HPDE6-E6E7 (cell line): ENCODE measurements at regions not wholly inside any gene's neighbourhood (a gene's known extent, or its start where the extent isn't known, plus 50 kb on each side); places are given as distances from the start of the nearest gene placed in this dataset.
"Not testable (repeated sequence)": the region's sequence is repeated elsewhere in the genome, so short reads cannot be mapped to it uniquely, and the experiment has no call there.

Source experiments
- DNase-seq: peaks from one replicate; pipeline ENCODE4 v3.0.0; 2011; ENCODE audit warnings: missing footprints; ENCODE audit errors: extremely low spot score

DNA sequence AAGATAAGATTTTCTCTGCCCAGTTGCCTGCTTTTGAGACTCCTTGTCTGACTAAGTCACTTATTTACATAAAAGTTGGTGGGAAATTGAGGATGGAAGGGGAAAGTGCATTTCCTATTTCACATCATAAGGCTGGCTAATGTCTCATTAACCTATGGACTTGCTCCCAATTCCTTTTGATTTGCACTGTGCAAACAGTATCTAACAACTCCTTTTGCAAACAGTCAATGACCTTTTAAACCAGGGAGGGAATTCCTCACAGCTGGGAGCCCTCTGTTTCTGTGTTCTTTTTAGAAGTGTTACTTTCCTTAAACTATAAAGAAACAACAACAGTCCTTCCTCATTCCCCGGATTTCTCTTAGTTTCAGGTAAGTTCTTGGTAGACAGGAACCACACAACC is 272.8 kb downstream of the RND3 start:
- no peak for DNase-seq

DNA sequence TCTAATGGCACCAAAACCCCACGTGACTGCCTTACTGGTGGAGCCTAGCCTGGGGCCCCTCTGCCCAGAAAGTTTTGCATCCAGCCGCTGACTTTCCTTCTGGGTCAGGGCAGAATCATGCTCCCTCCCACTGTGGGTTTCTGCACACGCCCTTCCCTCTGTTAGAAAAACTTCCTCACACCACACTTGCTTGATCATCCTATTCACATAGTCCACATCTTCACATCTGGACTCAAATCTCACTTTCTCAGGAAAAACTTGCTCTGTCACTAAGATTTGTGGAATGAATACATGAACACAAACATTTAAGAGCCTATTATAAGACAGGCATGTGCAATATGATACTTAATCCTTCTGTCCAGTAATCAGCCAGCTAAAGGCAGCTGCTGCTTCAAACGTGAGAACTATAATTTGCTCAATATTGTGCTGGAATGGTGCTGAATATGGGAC is 274.7 kb downstream of the RND3 start:
- DNase-seq: no peak

DNA sequence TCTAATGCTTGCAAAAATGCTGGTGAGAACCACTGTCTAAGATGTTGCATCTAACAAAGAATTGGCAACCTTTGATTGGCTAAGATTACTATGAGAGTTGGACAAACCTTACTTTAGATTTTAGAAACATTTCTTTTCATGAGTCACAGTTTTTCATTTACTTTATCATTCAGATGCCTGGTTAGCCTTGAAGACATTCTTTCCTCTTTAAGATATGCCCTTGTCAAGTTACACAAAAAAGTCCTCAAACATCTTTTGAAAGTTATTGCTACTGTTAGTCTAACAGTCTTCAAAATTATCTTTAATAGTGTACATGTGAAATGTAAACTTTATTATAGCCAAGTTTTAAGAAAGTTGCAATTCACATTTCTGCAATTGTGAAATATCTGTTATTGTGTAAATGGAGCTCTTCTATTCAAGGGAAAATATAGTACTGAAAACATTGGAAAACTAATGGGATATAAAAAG is 276.3 kb downstream of the RND3 start:
- no peak for DNase-seq

- no peak for DNase-seq
Measured at GRCh38 chr2:150209746-150210145, 277.7 kb downstream of the RND3 start.

DNA sequence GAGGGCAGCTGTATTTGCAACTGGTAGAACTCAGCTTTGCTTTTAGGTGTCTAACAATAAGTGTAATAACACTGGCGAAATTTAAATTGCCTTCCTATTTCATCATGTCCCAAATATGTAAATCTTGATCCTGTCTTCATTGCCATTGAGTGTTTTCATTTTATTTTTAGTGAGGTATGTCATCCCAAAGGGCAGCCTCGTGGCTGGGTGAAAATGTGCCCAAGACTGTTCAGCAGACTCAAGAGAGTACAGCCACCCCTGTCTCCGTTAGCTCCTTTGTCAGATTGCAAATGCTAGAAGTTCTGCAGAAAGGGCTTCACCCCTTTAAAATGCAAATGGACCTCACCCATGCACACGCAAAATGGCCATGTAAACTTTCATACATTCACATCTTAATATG is 278.8 kb downstream of the RND3 start:
- no peak for DNase-seq

DNA sequence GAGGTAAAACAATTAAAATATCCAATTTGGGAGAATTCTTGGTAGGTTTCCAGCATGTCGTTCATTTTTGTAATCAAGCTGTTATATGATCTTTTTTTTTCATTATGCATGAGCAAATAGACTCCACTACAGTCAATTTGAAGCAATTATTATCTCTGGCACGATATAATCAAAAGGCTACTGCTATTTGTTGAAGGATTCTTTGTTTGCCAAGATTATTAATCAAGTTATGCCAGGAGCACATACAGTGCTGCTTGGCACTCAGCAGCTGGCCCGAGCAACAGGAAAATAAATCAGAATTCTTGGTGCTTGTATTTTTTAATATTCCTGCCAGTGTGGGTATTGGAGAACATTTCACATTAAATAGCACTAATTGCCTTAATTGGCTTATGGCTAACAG is 279.5 kb downstream of the RND3 start:
- DNase-seq: no peak

DNA sequence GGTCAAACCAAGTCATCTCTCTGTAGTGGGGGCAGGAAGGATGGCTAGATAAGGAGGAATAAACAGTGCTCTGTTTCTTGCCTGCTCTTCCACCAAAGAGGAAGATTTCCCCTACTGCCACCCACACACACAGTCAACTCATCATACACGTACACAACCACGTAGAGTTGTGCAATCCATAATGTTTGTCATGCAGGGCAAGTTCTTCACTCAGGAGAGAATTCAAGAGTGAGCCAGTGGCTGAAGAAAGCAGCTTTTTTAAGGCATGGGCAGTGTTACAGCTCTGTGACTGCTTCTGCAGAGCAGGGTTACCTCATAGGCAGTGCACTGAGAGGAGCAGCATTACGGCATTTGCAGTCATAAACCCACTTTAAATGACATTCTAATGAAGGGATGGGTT is 283.0 kb downstream of the RND3 start:
- no peak for DNase-seq

DNA sequence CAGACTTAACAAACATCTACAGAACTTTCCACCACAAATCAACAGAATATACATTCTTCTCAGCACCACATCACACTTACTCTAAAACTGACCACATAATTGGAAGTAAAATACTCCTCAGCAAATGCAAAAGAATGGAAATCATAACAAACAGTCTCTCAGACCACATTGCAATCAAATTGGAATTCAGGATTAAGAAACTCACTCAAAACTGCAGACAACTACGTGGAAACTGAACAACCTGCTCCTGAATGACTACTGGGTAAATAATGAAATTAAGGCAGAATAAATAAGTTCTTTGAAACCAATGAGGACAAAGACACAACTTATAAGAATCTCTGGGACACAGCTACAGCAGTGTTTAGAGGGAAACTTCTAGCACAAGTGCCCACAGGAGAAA is 292.7 kb downstream of the RND3 start:
- not testable (repeated sequence) for DNase-seq

DNA sequence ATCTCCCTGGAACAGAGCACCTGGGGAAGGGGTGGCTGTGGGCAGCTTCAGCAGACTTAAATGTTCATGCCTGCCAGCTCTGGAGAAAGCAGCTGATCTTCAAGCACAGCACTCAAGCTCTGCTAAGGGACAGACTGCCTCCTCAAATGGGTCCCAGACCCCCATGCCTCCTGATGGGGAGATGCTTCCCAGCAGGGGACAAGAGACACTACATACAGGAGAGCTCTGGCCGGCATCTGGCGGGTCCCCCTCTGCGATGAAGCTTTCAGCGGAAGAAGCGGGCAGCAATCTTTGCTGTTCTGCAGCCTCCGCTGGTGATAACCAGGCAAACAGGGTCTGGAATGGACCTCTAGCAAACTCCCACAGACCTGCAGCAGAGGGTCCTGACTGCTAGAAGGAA is 294.8 kb downstream of the RND3 start:
- no peak for DNase-seq

DNA sequence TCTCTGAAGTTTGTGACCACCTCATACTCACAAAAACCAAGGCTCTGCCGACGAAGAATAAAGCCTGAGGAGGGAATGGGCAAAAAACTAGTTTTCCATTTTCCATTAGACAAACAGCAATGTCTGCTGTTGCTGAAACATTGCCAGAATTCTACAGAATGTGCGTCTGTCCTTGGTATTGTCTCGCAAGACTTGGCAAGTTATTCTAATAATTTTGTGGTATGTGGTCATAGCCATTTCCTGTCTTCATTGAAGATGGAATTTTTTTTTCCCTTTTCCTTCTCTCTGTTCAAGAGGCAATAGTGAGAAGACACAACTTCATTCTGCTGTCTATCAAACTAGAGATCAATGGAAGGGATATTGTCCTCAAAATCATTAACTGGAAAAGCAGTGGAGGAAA is 296.1 kb downstream of the RND3 start:
- DNase-seq: no peak

- DNase-seq: no peak
Measured at GRCh38 chr2:150190546-150190945, 296.9 kb downstream of the RND3 start.

DNA sequence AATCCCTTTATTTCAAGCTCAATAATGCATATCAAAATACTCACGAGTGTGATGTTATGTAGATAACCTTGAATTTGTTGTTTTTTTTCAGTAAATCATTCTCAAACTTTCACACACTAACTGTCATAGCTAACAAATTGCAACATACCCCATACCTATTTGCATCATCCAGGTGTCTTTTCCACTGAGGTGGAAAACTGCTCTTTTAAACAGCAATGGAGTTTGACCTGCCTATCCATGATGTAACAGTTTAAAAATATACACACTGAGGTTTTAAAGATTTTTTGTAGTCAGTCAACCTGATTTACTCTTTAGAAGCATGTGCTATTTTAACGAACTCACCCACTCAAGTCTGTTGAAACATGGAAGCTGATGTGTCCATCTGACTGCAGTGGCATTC is 298.7 kb downstream of the RND3 start:
- DNase-seq: no peak

- no peak for DNase-seq
Measured at GRCh38 chr2:150188177-150188576, 299.3 kb downstream of the RND3 start.

DNA sequence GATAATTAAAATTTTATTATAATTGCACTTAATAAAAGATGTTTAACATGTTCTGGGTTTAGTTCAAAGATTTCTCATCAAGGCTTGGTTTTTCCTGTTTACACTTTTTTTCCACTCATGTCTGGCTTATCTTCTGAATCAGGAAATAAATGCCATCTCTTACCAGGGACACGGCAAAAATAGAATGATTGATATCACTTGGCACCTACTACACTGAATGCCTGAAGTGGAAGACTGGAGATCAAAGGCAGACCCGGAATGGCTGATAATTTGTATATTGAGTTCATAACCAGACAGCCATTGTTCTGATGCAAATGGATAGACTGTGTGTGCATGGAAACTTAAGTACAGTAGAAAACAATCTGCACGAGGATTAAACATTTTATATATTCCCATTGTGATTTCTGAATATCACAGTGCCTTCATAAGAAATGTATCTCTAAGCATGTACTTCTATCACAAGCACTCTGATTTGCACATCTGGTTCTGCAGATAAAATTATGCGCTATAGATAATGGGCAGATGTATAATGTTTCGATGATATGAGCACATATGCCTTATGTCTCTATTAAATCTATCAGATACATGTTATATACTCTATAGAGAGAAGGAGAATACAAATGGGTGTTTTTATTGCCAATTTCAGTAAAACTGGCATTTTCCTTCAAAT is 304.8 kb downstream of the RND3 start:
- DNase-seq: no peak

DNA sequence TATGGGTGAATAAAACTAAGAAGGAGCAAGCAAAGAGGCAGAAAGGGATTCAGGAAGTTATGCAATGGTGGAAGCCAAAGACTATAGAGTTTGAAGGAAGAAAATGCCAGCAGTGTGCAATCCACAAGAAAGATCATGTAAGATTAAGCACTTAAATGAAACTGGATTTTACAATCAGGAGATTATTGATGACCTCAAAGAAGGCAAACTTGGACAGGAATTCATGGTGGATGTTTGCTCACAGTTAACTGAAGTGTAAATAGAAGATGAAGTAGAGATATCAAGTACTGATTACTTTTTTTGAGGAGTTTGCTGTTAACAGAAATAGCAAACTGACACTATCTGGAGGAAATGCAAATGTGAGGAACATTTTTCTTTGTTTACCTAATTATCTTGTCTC is 308.9 kb downstream of the RND3 start:
- DNase-seq: no peak

GRCh38 chr2:150174971-150175421 is 312.5 kb downstream of the RND3 start:
- no peak for DNase-seq

DNA sequence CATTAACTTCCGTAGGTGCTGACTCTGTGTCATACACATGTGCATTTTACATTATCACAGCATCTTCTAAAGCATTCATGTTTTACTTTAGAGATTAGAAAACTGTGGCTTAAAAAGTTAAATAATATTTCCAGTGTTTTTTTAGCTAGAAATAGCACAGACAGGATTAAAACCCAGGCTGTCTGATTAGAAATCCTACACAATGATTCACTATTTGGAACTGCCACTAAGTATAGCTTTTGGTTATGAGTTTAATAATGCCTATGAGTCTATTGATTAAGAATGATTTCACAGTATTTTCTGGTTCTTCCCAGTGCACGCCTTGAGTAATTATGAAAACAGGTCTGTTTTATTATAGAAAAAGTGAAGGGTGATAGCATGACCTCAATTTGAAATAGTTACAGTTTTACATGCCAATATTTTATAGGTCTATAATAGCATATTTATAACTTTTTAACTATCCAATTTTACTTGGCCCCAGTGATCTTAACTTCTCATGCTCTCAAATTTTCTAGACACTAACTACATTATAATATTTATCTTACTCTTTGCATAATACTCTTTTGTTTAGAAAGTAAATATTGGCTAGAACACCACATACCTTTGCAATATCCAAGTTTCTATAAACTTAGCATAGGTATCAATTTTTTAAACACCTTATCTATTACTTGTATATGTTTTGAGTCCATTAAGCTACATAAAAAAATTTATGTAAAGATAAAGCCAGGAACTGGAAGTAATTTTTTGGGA is 313.2 kb downstream of the RND3 start:
- DNase-seq: no peak

- no peak for DNase-seq
Measured at GRCh38 chr2:150171065-150171548, 316.4 kb downstream of the RND3 start.

GRCh38 chr2:150169237-150169629 is 318.2 kb downstream of the RND3 start:
- DNase-seq: no peak

DNA sequence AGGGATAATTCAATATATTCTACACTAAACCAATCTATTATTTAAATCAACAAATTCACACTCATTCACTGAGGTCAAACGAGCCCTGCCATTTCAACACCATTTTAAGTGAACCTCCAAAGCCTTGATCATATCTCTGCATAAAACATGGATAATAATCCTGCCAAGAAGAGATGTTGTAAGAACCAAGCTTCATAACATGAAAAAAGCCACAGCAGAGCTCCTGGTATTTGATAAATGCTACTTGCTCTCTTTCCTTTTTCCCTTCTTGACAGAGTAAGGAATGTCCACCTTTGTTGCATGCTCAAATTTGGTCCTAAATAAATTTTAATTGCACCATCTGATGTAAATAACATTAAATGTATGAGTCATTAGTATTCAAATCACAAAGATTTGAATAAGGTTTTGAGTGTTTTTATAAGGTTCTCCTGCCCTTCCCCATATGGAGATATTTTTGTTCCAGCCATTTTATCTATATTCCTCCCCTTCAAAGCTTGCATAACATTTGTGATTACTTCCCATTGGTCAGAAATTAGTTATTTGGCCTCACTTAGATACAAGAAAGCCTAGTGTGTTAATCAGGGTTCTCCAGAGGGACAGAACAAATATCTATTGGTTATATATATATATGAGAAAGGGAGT is 318.8 kb downstream of the RND3 start:
- no peak for DNase-seq

DNA sequence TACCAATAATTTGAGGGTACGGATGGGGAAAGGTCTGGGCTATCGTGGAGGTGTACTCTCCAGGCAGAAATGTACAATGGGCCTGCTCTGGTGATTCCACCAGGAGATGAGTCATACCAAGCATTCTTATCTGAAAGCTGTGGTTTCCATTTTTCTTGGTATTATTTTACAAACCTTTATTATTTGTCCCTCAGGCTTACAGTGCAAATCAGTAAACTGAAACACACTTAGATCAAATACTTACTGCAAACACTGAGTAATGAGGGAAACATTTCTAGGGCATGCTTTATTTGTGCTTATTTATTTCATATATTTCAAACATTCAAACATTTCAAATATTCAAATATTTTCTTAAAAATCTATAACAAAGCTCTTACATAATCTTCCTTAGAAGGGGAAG is 319.8 kb downstream of the RND3 start:
- peak; percentile 58 for DNase-seq

GRCh38 chr2:150166313-150167051 is 321.0 kb downstream of the RND3 start:
- no peak for DNase-seq
